SW480 (cell line): ENCODE measurements at regions not wholly inside any gene's neighbourhood (a gene's known extent, or its start where the extent isn't known, plus 50 kb on each side); places are given as distances from the start of the nearest gene placed in this dataset.

Experiments
- DNase-seq: peaks from one replicate; pipeline ENCODE4 v3.0.0-alpha.2; 2016; ENCODE audit warnings: low spot score

GRCh38 chr17:79470754-79471153, 140.1 kb downstream of the RBFOX3 start:
- no peak for DNase-seq

GRCh38 chr17:79469646-79470045, 141.2 kb downstream of the RBFOX3 start:
- DNase-seq, result no peak

- no peak for DNase-seq
Measured at GRCh38 chr17:79468183-79468944, 142.5 kb downstream of the RBFOX3 start.

GRCh38 chr17:79466562-79467350, 144.1 kb downstream of the RBFOX3 start:
- no peak for DNase-seq

- no peak for DNase-seq
Measured at GRCh38 chr17:79465681-79466025, 145.2 kb downstream of the RBFOX3 start.

GRCh38 chr17:79465011-79465680, 145.7 kb downstream of the RBFOX3 start:
- no peak for DNase-seq

GRCh38 chr17:79464318-79465010, 146.4 kb downstream of the RBFOX3 start:
- no peak for DNase-seq

GRCh38 chr17:79463421-79464317, 147.2 kb downstream of the RBFOX3 start:
- DNase-seq, result no peak

- peak; percentile 22 for DNase-seq
Measured at GRCh38 chr17:79461041-79461440, 149.8 kb downstream of the RBFOX3 start.

- no peak for DNase-seq
Measured at GRCh38 chr17:79459846-79460245, 151.0 kb downstream of the RBFOX3 start.

- DNase-seq, result no peak
Measured at GRCh38 chr17:79459003-79459655, 151.7 kb downstream of the RBFOX3 start.

- no peak for DNase-seq
Measured at GRCh38 chr17:79458356-79458755, 152.5 kb downstream of the RBFOX3 start.

- no peak for DNase-seq
Measured at GRCh38 chr17:79457889-79458288, 153.0 kb downstream of the RBFOX3 start.

- no peak for DNase-seq
Measured at GRCh38 chr17:79457376-79457775, 153.5 kb downstream of the RBFOX3 start.

GRCh38 chr17:79455636-79456035, 155.2 kb downstream of the RBFOX3 start:
- DNase-seq, result no peak

GRCh38 chr17:79454826-79455225, 156.0 kb downstream of the RBFOX3 start:
- no peak for DNase-seq

GRCh38 chr17:79453481-79453880, 157.4 kb downstream of the RBFOX3 start:
- no peak for DNase-seq

- no peak for DNase-seq
Measured at GRCh38 chr17:79452706-79453105, 158.1 kb downstream of the RBFOX3 start.

- DNase-seq, result no peak
Measured at GRCh38 chr17:79451167-79451566, 159.7 kb downstream of the RBFOX3 start.

- no peak for DNase-seq
Measured at GRCh38 chr17:79446399-79447009, 164.3 kb downstream of the RBFOX3 start.
